ENCODE measurements at regions not wholly inside any gene's neighbourhood (a gene's known extent, or its start where the extent isn't known, plus 50 kb on each side); places are given as distances from the start of the nearest gene placed in this dataset.

DNA sequence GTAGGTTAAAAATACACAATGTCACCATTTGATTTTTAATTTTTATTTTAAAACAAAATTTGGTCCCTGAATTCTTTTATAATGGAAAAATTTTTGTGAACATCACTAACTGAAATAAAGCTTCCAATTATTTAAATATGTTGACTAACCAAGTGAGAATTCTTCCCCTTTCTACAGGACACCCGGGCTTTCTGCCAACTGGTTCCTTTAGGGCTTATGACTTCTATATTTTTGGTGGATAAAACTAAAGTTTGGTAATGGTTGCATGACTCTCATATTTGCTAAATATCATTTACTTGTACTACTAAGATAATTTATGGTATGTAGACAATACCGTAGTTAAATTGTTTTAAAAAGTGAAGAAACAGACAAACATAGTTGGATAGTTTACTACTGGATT lies 291.0 kb upstream of the DOK6 start:
- no peak for DNase-seq

DNA sequence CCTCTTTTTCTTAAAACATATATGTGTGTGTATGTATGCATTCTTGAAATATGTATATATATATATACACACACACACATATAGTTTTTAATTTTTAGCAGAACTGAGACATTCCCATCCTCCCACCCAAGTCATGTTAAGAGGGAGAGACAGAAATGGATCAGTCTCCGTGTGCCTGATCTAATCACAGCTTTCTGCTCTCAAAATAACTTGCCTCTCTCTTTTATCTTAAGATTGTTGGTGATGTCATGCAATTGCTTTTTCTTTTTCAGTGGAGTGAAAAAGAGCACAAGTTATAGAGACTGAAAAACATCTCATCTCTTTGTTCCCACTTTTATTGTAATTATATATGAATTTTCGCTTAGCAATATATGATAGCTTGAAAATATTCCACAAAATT lies 279.9 kb upstream of the DOK6 start:
- DNase-seq = no peak

DNA sequence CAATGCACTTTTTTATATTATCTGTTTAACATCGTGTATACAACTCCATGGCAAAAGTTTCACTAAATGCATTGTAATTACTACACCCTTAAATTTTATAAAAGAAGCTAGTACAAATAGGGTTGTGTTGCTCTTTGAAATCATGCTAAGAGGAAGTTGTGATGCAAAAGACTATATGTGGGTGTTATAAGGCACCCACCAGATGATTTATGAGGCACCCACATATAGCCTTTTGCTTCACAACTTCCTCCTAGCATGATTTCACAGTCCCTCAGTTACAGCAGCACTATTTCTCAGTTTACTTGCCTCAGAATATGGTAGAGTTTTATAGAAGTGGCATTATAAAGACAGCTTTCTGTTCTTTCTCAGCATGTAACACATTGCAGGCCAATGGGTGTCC lies 277.3 kb upstream of the DOK6 start:
- DNase-seq = no peak

DNA sequence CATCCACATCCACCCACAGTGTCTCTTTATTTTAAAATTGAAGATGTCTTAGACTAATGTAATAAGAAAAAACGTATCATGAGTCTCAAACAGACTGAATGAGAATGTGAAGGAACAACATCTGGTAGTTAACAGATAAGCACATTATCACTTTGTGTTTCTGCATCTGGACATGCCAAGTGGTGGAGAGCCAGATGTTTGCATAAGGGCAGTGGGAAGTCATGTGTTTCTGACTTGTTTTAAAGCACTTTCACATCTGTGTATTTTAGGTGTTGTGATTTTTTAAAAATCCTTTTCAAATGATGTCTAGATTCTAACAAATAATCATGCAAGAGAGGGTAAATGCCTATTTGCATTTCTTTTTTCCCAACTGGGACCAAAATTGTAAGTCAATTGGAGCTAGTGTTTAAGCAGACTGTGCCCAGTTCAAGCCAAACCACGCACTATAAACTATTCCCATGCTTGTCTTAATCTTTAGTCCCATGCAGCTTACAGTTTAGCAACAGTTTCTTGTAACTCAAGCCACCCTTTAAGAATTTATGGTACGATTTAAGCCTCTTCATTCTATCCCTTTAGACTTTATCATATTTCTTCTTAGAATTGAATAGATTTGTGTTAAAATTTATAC lies 272.7 kb upstream of the DOK6 start:
- peak; percentile 24 for DNase-seq

DNA sequence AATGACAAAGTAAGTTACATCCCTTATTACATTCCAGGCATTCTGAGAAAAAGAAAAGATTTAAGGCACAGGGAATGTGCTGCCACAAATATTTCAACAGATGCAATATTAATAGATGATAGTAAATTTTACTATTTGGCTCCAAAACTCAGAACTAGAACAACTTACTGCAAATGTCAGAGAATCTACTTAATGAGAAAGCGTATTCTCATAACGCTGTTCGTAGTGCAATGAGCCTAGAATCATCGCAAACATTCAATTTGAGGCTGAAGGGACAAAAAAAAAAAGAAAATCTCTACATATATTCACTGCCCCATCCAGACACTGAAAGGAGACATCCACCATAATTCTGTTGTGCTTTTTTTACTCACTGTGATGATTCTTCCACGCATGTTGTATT lies 272.1 kb upstream of the DOK6 start:
- no peak for DNase-seq

DNA sequence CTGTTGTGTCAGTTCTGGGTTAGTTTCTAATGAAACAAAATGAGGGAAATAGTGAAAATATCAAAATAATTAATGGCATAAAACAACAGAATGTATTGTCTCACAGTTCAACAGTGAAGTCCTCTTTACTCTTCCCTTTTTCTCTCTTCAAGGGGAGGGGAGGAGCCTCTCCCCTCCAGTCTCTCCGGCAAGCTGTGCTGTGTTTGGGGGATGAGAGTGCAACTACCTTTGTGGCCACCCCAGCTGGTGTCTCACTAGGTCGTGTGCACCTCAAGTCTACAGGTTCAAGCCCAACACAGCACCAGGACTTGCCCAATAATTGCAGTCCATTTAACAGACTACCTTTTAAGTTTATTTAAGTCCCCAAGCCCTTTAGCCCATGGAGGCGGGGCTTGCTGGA lies 271.7 kb upstream of the DOK6 start:
- DNase-seq = no peak

DNA sequence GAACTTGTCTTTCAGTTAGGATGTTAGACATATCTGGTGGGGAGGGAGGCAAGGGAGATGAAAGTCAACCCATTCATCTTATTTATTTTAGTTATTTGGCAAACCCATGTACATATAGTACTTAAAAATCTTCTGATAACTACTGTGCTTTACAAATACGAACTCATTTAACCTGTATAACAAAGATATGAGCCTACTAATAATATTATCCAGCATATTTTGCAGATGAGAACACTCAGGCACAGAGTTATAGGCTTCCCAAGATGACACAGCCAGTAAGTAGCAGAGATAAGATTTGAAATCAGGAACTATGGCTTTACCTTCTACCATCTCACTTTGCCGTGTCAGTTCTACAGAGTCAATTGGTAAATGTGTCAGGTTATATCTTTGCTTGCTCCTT lies 262.6 kb upstream of the DOK6 start:
- no peak for DNase-seq

DNA sequence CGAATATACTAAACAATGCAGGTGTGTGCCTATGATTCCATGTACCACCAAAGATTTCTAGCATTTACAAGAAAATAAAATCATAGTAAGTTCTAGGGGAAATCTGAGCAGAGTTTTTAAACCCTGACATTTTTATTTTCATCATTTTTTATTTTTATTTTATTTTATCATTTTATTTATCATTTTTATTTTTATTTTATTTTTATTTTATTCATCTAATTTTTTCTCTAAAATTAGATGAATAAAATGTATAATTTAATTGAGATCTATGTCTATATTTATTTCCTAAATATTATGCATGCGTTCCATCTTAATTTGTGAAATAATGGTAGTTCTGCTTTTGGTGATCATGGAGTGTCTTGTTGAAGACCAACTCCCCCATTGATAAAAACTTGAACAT lies 257.6 kb upstream of the DOK6 start:
- DNase-seq = no peak

DNA sequence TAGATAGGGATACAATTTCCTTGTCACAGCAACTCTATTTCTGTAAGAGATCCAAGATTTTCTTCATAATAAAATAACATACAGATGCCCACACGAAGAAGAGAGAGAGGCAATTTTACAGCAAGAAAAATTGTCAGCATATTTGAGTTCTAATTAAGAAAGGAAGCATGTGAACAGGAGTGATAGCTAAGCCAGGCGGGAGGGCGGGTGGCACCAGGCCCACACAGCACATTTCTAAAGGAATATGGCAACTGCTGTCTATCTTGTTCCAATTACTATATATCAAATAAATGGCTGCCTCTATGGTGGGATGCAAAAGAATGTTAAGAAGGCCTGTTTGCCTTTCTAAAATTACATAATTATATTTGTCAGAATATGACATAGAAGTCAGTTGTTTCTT lies 248.3 kb upstream of the DOK6 start:
- no peak for DNase-seq

DNA sequence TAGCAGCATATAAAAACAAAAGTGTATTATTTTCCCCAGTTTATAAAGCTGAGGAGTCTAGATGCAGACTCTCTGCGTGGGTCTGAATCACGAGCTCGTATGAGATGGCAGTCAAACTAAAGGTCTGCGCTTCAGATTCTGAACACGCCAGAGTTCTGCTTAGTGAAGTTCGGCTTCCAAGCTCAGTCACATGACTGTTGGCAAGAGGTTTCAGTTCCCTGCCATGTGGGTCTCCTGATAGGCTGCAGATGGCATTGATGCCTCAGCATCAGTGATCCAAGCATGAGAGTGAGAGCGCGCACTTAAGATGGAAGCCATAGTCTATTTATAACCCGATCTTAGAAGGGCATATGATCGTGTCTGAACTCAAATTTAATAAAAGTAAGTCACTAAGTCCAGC lies 242.8 kb upstream of the DOK6 start:
- no peak for DNase-seq

DNA sequence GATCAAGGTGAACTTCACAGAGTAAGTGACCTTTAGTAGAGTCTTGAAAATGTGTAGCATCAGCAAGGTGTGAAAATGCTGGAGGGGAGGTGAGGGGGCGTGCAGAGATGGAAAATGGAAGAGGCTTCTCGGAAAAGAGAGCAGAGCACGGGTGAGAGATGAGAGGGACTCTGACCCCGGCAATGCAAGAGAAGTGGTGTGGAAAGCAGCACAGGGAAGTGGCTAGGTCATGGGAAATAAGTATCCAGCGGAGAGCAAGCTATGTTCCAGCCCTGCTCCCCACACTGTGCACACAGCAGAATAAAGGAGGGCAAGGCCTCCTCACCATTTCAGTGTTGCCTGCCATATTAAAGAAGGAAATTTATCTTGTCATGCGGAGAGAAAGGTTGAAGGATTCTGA lies 241.7 kb upstream of the DOK6 start:
- DNase-seq = no peak

DNA sequence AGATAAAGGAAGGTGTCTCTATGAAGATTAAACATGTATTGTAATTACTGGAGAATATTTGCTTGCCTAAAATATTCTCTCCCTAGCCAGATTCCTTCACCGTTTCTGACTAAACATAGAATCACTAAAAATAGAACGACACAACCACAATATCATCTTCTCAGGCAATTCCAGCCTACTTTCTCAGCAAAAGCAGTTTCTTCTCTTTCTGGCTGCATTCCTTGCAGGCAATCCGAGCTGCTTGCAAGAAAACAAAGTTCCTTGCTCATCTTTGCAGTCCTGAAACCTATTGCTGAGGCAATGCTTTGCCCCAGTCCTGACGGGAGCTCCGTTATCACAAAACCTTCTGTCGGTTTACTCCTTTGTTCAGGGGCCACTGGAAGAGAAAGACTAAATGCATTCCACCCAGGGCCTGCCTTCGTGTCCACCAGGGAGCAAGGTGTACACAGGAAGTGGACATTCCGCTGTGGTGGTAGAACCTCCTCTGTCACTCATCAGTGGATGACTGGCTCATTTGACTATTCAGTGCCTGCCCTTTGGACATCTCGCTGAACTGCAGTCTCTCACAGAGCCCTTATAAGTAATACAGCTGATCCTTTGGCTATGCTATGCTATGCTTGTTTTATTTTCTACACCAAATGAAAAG lies 239.2 kb upstream of the DOK6 start:
- no peak for DNase-seq

DNA sequence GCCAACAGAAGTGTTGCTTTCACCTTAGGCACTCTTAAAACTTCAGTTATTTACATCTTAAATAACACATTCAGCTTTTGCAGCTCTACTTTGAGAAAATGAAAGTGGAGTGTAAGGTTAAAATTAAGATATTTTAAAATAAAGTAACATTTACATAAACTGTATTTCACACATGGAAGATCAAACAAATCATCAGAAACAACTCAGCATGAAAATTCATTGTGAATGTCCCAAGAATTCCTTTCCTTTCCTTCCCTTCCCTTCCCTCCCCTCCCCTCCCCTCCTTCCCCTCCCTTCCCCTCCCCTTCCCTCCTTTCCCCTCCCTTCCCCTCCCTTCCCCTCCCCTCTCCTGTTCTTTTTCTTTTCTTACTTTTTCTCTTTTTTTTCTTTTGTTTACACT lies 238.0 kb upstream of the DOK6 start:
- no peak for DNase-seq

DNA sequence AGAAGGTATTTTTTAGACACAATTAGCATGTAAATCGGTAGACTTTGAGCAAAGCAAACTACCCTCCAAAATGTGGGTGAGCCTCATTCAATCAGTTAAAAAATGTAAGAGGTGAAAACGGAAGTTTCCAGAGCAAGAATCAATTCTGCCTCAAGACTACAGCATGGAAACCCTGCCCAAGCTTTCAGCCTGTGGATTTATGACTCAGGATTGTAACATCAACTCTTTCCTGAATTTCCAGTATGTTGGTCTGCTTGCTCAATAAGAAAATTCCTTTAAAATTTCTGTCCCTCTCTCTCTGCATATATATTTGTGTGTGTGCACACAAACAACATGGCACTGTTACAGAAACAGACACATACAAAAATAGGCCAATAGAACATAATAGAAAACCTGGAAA lies 228.6 kb upstream of the DOK6 start:
- DNase-seq = no peak

DNA sequence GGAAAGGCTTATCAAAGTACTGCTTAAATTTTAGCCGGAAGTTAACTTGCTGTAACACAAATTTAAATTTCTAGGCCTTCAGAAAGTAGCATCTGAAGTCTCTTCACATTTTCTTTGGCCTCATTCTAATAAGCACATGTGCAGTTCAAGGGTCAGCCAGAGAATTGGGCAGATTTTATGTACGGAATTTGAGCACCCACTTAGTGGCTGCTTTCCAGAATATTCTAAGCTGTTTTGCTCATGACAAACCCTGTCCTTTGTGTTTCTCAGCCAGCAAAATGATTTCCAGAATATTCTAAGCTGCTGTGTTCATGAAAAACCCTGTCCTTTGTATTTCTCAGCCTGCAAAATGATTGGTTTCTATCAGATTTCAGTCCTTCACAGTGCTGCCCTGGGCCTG lies 225.0 kb upstream of the DOK6 start:
- no peak for DNase-seq

DNA sequence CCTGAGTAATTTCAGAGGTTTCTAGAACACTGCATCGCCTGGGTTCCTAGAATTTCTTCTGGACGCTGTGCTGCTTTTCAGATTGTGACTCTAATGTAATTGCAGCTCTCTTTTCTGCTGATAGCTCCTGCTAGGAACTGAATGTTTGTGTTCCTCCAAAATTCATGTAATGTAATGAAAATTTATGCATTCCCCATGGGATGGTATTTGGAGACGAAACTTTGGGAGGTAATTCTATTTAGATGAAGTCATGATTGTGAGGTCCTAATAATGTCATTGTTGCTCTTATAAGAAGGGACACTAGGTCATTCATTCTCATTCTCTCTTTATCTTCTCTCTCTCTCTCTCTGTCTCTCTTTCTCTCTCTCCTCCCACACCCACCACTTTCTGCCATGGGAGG lies 223.9 kb upstream of the DOK6 start:
- DNase-seq = no peak

DNA sequence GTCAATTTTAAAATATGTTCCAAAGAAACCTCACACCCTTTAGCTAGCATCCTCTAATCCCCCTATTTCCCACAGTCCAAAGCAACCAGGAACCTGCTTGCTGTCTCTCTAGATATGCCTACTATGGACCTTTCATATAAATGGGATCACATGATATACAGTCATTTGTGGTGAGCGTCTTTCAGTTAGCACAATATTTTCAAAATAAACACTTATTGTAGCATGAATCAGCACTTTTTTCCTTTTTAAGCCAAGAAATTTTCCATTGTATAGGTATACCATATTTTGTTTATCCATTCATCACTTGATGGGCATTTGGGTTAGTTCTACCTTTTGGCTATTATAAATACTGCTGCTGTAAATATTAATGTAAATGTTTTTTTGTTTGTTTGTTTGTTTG lies 223.0 kb upstream of the DOK6 start:
- DNase-seq = no peak

DNA sequence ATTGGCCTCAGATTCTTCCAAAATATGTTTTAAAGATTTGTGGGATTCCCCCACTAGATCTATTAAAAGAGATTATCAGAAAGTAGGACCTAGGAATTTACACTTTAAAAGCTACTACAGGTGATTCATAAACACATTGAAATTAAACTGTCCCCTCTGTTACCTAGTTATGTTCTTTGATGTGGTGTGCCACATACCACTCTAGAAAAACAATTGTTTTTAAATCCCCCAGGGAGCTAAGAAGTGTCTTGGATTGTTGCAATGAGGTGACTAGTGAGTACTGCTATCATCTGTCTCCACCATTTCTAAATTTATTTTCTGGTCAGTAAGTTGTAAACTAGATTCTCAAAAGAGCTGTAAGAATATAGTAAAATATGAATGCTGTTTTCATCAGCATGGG lies 214.5 kb upstream of the DOK6 start:
- no peak for DNase-seq

DNA sequence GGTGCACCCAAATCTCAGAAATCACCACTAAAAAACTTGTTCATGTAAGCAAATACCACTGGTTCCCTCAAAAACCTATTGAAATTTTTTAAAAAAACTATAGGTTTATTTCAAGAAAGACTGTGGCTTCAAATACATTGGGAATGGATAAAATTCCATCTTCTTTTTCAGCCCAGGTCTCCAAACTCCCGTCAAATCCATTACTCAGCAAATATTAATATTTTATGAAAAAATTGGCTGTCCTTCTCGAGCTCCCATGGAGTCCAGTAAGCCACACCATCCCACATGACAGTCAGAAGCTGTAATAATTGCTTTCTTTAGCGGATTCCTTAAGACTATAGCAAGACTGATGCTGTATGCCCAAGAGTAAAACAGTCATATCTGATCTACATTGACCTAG lies 204.4 kb upstream of the DOK6 start:
- DNase-seq = no peak

DNA sequence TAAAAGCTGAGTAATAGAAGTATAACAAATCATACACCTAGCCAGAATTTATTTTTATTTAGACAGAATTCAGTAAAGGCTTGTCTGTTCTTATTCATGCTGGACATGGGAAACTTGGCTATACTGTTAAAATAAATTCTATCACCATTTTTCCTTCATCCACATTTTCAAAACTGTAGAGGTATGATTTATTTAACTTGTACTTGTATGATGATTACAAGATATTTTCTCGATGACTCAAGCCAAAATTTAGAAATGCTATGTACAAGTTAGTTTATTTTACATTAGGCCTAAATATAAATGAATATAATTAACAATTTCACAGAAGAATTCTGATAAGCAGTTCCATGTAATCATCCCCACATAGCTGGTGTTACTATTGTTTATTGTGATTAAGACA lies 194.8 kb upstream of the DOK6 start:
- DNase-seq = no peak

DNA sequence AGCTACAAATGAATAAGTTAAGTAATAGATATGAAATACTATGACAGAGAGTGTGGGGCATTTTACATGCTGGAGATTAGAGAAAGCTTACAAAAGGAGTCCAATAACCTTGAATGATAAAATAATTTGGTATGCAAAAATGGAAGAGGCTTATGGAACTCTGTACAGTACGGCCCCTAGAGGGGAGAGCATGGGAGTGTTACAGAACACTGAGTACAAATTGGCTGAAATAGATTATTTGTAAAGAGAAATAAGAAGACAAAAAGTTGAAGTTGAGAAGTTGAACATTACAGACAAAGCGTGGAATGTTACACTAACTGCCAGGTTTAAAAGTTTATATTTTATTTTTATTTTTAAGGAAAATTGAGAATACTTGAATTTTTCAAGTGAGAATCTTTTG lies 192.1 kb upstream of the DOK6 start:
- no peak for DNase-seq

DNA sequence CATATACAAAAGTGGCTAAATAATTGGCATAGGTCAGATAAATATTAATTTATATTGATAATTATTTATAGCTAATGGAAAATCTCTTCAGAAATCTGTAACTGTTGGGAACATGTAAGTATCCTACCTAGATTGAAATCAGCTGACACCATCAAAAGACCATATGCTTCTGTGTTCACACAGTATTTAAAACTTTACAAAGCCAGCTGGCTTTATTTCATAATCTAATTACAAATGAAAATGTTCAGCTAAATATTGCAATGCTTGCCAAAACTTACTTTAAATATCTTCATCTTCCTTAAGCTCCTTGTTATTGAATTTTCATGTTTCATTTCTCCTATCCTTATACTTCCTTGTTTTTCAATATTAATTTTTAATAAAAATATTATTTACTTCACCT lies 190.9 kb upstream of the DOK6 start:
- DNase-seq = peak; percentile 53

DNA sequence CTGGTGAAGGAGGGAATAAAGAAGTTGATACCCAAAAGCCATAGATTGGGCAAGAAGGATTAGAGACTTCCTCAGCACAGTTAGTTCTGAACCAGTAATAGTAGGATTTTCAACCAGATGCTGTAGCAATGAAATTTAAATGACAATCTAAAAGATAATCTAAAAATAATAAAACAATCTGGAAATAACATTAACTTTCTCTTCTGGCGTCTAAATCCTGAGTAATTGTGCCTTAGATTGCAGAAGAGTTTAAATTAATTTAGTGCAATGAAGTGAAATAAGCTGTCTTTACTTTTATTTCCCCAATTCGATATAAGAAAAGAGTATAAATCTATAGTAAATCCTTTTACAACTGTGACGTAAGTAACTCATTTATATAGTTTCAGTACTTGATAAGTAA lies 186.8 kb upstream of the DOK6 start:
- DNase-seq = no peak

DNA sequence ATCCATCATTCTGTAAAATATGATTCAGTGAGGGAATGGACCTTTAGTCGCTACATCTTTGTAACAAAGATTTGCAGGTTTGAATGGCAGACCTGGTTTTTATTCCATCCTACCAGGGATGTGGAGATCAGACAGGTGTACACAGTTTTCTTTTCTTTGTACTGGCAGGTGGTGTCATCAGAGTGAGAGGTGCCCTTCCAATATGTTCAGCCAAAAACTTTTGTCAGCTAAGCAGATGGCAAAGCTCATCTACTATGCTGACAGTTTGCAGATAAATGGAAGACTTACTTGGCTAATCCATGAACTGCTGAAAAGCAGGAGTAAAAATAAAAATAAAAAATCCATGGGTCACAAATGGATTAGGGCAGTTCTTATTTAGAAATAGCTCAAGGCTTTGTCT lies 185.5 kb upstream of the DOK6 start:
- DNase-seq = peak; percentile 89

DNA sequence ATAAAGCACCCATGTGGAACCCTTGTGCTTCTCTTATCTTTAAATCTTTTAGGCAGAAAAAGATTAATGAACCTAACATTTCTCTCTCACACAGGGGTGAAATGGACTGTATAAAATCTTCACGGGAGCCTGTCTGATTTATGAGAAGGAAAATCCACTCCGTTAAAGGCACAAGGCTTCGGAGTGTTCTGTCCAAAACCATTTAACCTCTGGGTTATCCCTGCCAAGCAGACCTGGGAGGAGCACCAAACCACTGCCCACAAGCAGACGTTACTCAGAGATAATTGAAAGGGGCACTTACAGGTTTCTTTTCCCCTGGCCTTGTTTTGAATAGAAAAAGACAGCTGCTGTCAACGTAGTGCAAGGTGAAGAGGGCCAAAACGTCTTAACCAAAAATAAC lies 184.4 kb upstream of the DOK6 start:
- peak; percentile 80 for DNase-seq

All from NCI-H82 (cell line).